Uterus (tissue), 2 donors: ENCODE measurements at regions not wholly inside any gene's neighbourhood (a gene's known extent, or its start where the extent isn't known, plus 50 kb on each side); places are given as distances from the start of the nearest gene placed in this dataset.

Source experiments
- POLR2A ChIP-seq, 2 donors: fragments of 450-650 bp; IDR thresholded peaks; one replicate each; pipeline ENCODE4 v1.6.1; 2016; ENCODE audit warnings: antibody characterized with exemption in 2 of 2, mild to moderate bottlenecking in 1 of 2, moderate library complexity in 1 of 2
- TF ChIP-seq, protein P1 (sequence below), 4 experiments: fragments of 200-600 bp in 2 of 4; fragments of 450-650 bp in 2 of 4; sonication (generic) in 2 of 4; IDR thresholded peaks; one replicate each; pipeline ENCODE4 v1.5.1; 2016 to 2019; ENCODE audit warnings: antibody characterized with exemption in 4 of 4, mild to moderate bottlenecking in 2 of 4, moderate library complexity in 1 of 4

GRCh38 chr6:156311291-156311690 is 465.9 kb upstream of the ARID1B start:
- TF ChIP-seq, protein P1, sequence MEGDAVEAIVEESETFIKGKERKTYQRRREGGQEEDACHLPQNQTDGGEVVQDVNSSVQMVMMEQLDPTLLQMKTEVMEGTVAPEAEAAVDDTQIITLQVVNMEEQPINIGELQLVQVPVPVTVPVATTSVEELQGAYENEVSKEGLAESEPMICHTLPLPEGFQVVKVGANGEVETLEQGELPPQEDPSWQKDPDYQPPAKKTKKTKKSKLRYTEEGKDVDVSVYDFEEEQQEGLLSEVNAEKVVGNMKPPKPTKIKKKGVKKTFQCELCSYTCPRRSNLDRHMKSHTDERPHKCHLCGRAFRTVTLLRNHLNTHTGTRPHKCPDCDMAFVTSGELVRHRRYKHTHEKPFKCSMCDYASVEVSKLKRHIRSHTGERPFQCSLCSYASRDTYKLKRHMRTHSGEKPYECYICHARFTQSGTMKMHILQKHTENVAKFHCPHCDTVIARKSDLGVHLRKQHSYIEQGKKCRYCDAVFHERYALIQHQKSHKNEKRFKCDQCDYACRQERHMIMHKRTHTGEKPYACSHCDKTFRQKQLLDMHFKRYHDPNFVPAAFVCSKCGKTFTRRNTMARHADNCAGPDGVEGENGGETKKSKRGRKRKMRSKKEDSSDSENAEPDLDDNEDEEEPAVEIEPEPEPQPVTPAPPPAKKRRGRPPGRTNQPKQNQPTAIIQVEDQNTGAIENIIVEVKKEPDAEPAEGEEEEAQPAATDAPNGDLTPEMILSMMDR (IDR thresholded peaks at IDR 0.05), result no peak
- no peak for TF ChIP-seq POLR2A (IDR thresholded peaks at IDR 0.05)
